VCaP (cell line): ENCODE measurements at regions not wholly inside any gene's neighbourhood (a gene's known extent, or its start where the extent isn't known, plus 50 kb on each side); places are given as distances from the start of the nearest gene placed in this dataset.

ENCODE experiments used
- H3K27ac ChIP-seq: fragments of 450-650 bp; 2 replicates; pipeline ENCODE4 v1.5.1; 2017
- CTCF ChIP-seq: fragments of 450-650 bp; conservative IDR thresholded peaks from 2 replicates; pipeline ENCODE4 v1.5.1; 2017; ENCODE audit warnings: mild to moderate bottlenecking, moderate library complexity

GRCh38 chr4:35525192-35525978 lies 718.9 kb downstream of the ARAP2 start:
- no peak overlapping the region for H3K27ac ChIP-seq
- no peak for TF ChIP-seq CTCF

GRCh38 chr4:35526456-35526855 lies 717.9 kb downstream of the ARAP2 start:
- no peak for TF ChIP-seq CTCF
- H3K27ac ChIP-seq, result no peak overlapping the region

GRCh38 chr4:35534962-35535361 lies 709.4 kb downstream of the ARAP2 start:
- no peak overlapping the region for H3K27ac ChIP-seq
- no peak for TF ChIP-seq CTCF

GRCh38 chr4:35538807-35539206 lies 705.5 kb downstream of the ARAP2 start:
- H3K27ac ChIP-seq, result no peak overlapping the region
- TF ChIP-seq CTCF, result no peak

- no peak for TF ChIP-seq CTCF
- no peak overlapping the region for H3K27ac ChIP-seq
These were observed 704.8 kb downstream of the ARAP2 start for GRCh38 chr4:35539404-35540055.

- TF ChIP-seq CTCF, result no peak
- H3K27ac ChIP-seq, result no peak overlapping the region
These were observed 703.0 kb downstream of the ARAP2 start for GRCh38 chr4:35541146-35541887.

GRCh38 chr4:35541888-35542213 lies 702.5 kb downstream of the ARAP2 start:
- peak; percentile 44 for TF ChIP-seq CTCF
- no peak overlapping the region for H3K27ac ChIP-seq
